ENCODE measurements at regions not wholly inside any gene's neighbourhood (a gene's known extent, or its start where the extent isn't known, plus 50 kb on each side); places are given as distances from the start of the nearest gene placed in this dataset.

- dilution Hi-C loops (cut with MboI; ENCODE audit: extremely low pct_ligation_motif_present, low sequenced_read_pairs), result no loop called here
Measured at GRCh38 chr18:78743078-78743477, 236.5 kb upstream of the SALL3 start.

GRCh38 chr18:78751664-78752063, 228.0 kb upstream of the SALL3 start:
- Histone ChIP-seq H3K79me2 (ENCODE audit: control insufficient read depth, insufficient read depth, low read length) (no peaks in the 10 kb centered on the region), H3K9ac (ENCODE audit: control insufficient read depth, extremely low read depth, insufficient read depth, low read length) (no peak overlapping the region), H3K9me3 (ENCODE audit: control insufficient read depth, low read depth, low read length) (peaks cover 17% of the 10 kb centered on the region), H3K9me1 (ENCODE audit: control insufficient read depth, extremely low read depth, insufficient read depth, low read length) (no peaks in the 10 kb centered on the region), H3K27ac (ENCODE audit: control insufficient read depth, insufficient read depth, low read length) (no peak overlapping the region), H3K4me3 (ENCODE audit: control insufficient read depth in 2 of 3, extremely low read depth in 1 of 3, insufficient read depth in 2 of 3, low read depth in 1 of 3, low read length in 3 of 3) (no peak overlapping the region), H3K4me2 (ENCODE audit: control insufficient read depth, extremely low read depth, insufficient read depth, low read depth, low read length) (no peak overlapping the region), H3K4me1 (ENCODE audit: control insufficient read depth, extremely low read depth, insufficient read depth, low read length) (no peaks in the 10 kb centered on the region), H3K36me3 (ENCODE audit: control insufficient read depth in 2 of 2, extremely low read depth in 1 of 2, insufficient read depth in 2 of 2, low read length in 2 of 2) (no peaks in the 10 kb centered on the region), H3K27me3 (ENCODE audit: control insufficient read depth, extremely low read depth, insufficient read depth, low read length) (no peaks in the 10 kb centered on the region), H2AFZ (ENCODE audit: control insufficient read depth, low read length) (no peak overlapping the region), H4K20me1 (ENCODE audit: control insufficient read depth, extremely low read depth, insufficient read depth, low read length) (no peaks in the 10 kb centered on the region)
- TF ChIP-seq EZH2 (IDR thresholded peaks at IDR 0.05; ENCODE audit: low read length) (no peak), CTCF (optimal IDR thresholded peaks at IDR 0.05 in 1 of 3, IDR thresholded peaks at IDR 0.05 in 1 of 3, conservative IDR thresholded peaks at IDR 0.05 in 1 of 3; ENCODE audit: extremely low read depth in 1 of 3, insufficient read depth in 2 of 3, low read length in 3 of 3) (no peak)
- FAIRE-seq (no peak), DNase-seq (ENCODE audit: low read depth, low spot score) (no peak)
- dilution Hi-C loops (cut with MboI; ENCODE audit: extremely low pct_ligation_motif_present, low sequenced_read_pairs), result no loop called here

More at GRCh38 chr18:78743078-78743477, 236.5 kb upstream of the SALL3 start:
- Histone ChIP-seq H3K4me3 (ENCODE audit: control insufficient read depth in 2 of 3, extremely low read depth in 1 of 3, insufficient read depth in 2 of 3, low read depth in 1 of 3, low read length in 3 of 3) (no peak overlapping the region), H3K27me3 (ENCODE audit: control insufficient read depth, extremely low read depth, insufficient read depth, low read length) (no peaks in the 10 kb centered on the region), H3K9me1 (ENCODE audit: control insufficient read depth, extremely low read depth, insufficient read depth, low read length) (no peaks in the 10 kb centered on the region), H3K4me1 (ENCODE audit: control insufficient read depth, extremely low read depth, insufficient read depth, low read length) (no peaks in the 10 kb centered on the region), H3K4me2 (ENCODE audit: control insufficient read depth, extremely low read depth, insufficient read depth, low read depth, low read length) (no peak overlapping the region), H3K9me3 (ENCODE audit: control insufficient read depth, low read depth, low read length) (peaks cover 18% of the 10 kb centered on the region), H3K79me2 (ENCODE audit: control insufficient read depth, insufficient read depth, low read length) (no peaks in the 10 kb centered on the region), H3K27ac (ENCODE audit: control insufficient read depth, insufficient read depth, low read length) (no peak overlapping the region), H2AFZ (ENCODE audit: control insufficient read depth, low read length) (no peak overlapping the region), H3K36me3 (ENCODE audit: control insufficient read depth in 2 of 2, extremely low read depth in 1 of 2, insufficient read depth in 2 of 2, low read length in 2 of 2) (no peaks in the 10 kb centered on the region), H4K20me1 (ENCODE audit: control insufficient read depth, extremely low read depth, insufficient read depth, low read length) (no peaks in the 10 kb centered on the region), H3K9ac (ENCODE audit: control insufficient read depth, extremely low read depth, insufficient read depth, low read length) (no peak overlapping the region)
- no peak for FAIRE-seq
- no peak for DNase-seq (ENCODE audit: low read depth, low spot score)
- TF ChIP-seq CTCF (optimal IDR thresholded peaks at IDR 0.05 in 1 of 3, IDR thresholded peaks at IDR 0.05 in 1 of 3, conservative IDR thresholded peaks at IDR 0.05 in 1 of 3; ENCODE audit: extremely low read depth in 1 of 3, insufficient read depth in 2 of 3, low read length in 3 of 3), result no peak

All from keratinocyte (primary cell).